DND-41 (cell line): ENCODE measurements at regions not wholly inside any gene's neighbourhood (a gene's known extent, or its start where the extent isn't known, plus 50 kb on each side); places are given as distances from the start of the nearest gene placed in this dataset.

Experiments
- ATAC-seq: fragments of 200-7000 bp; cut with Tn5 transposase; 3 replicates; pipeline ENCODE4 v1.9.1; 2021; ENCODE audit warnings: low read depth; ENCODE audit not compliant: insufficient read depth
- DNase-seq: peaks from one replicate; pipeline ENCODE4 v3.0.0-alpha.2; 2020
- H2AFZ ChIP-seq: 2 replicates; pipeline ENCODE4 v1.6.0; 2012; ENCODE audit warnings: low read depth, low read length
- H3K27ac ChIP-seq: 2 replicates; pipeline ENCODE4 v1.5.1; 2012; ENCODE audit warnings: low read length, inconsistent platforms
- H3K27me3 ChIP-seq: fragments of 200-600 bp; sonication (generic); 2 replicates; pipeline ENCODE4 v1.6.0; 2012; ENCODE audit warnings: low read length, mild to moderate bottlenecking, inconsistent platforms; ENCODE audit not compliant: insufficient read depth, poor library complexity
- H3K36me3 ChIP-seq: 2 replicates; pipeline ENCODE4 v1.5.1; 2012; ENCODE audit warnings: low read length, inconsistent platforms; ENCODE audit not compliant: insufficient read depth
- H3K4me1 ChIP-seq: 2 replicates; pipeline ENCODE4 v1.5.1; 2012; ENCODE audit warnings: mild to moderate bottlenecking, low read length; ENCODE audit not compliant: insufficient read depth
- H3K4me2 ChIP-seq: 2 replicates; pipeline ENCODE4 v1.6.0; 2012; ENCODE audit warnings: mild to moderate bottlenecking, moderate library complexity, low read length, inconsistent platforms; ENCODE audit not compliant: insufficient read depth
- H3K4me3 ChIP-seq, 2 experiments: fragments of 200-600 bp in 1 of 2; shearing (Covaris generic) in 1 of 2; 2 replicates each; pipeline ENCODE4 v1.5.1; 2012 to 2016; ENCODE audit warnings: inconsistent platforms in 2 of 2, low read length in 2 of 2, mild to moderate bottlenecking in 2 of 2, low read depth in 1 of 2, moderate library complexity in 1 of 2
- H3K79me2 ChIP-seq: 2 replicates; pipeline ENCODE4 v1.6.0; 2012; ENCODE audit warnings: low read length, inconsistent platforms; ENCODE audit not compliant: insufficient read depth
- H3K9ac ChIP-seq: 2 replicates; pipeline ENCODE4 v1.6.0; 2012; ENCODE audit warnings: low read depth, mild to moderate bottlenecking, inconsistent platforms, low read length, moderate library complexity
- H3K9me3 ChIP-seq: 2 replicates; pipeline ENCODE4 v1.5.1; 2012; ENCODE audit warnings: low read length, moderate library complexity, mild to moderate bottlenecking, inconsistent platforms; ENCODE audit not compliant: insufficient read depth, severe bottlenecking
- H4K20me1 ChIP-seq: 2 replicates; pipeline ENCODE4 v1.6.0; 2012; ENCODE audit warnings: low read length; ENCODE audit not compliant: insufficient read depth
- EZH2 ChIP-seq: IDR thresholded peaks from 3 replicates; pipeline ENCODE4 v1.6.1; 2012; ENCODE audit warnings: borderline replicate concordance, low read depth, mild to moderate bottlenecking, moderate library complexity, low read length, inconsistent platforms; ENCODE audit not compliant: severe bottlenecking
- TF ChIP-seq, protein P1 (sequence below): IDR thresholded peaks from 2 replicates; pipeline ENCODE4 v1.5.1; 2012; ENCODE audit warnings: borderline replicate concordance, low read length, moderate library complexity, mild to moderate bottlenecking; ENCODE audit not compliant: poor library complexity, severe bottlenecking; ENCODE audit errors: extremely low read depth

- Histone ChIP-seq H3K9me3 (peaks cover 8% of the 10 kb centered on the region), H3K4me3 (no peak overlapping the region), H3K9ac (no peak overlapping the region), H3K36me3 (no peaks in the 10 kb centered on the region), H3K4me1 (peaks cover 4% of the 10 kb centered on the region; the same call in 1 of the 2 replicates), H3K79me2 (no peaks in the 10 kb centered on the region), H4K20me1 (no peaks in the 10 kb centered on the region), H3K4me2 (no peak overlapping the region), H3K27me3 (no peaks in the 10 kb centered on the region), H2AFZ (no peak overlapping the region), H3K27ac (no peak overlapping the region)
- TF ChIP-seq EZH2 = no peak
- TF ChIP-seq, protein P1, sequence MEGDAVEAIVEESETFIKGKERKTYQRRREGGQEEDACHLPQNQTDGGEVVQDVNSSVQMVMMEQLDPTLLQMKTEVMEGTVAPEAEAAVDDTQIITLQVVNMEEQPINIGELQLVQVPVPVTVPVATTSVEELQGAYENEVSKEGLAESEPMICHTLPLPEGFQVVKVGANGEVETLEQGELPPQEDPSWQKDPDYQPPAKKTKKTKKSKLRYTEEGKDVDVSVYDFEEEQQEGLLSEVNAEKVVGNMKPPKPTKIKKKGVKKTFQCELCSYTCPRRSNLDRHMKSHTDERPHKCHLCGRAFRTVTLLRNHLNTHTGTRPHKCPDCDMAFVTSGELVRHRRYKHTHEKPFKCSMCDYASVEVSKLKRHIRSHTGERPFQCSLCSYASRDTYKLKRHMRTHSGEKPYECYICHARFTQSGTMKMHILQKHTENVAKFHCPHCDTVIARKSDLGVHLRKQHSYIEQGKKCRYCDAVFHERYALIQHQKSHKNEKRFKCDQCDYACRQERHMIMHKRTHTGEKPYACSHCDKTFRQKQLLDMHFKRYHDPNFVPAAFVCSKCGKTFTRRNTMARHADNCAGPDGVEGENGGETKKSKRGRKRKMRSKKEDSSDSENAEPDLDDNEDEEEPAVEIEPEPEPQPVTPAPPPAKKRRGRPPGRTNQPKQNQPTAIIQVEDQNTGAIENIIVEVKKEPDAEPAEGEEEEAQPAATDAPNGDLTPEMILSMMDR = no peak
- ATAC-seq (no peak), DNase-seq (no peak)
These were observed 1540.6 kb upstream of the GBE1 start for GRCh38 chr3:83302091-83302490.

DNA sequence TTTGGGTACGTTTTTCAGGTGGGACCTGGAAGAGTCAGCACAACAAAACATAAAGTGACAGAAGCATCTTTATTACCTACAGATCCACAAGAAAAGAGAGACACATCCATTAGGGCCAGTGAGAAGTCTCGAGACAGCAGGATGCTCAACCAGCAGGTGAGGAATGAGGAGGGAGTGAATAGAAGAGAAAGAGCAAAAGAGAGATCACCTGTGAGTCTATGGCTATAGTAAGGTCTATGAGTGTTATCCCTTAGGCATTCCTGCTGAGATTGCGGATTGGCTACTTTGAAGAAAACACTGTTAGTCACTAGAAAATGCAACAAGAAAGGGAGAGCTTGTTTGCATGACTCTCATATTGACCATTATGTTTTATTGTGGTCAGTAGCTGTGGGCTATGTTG is 1556.2 kb upstream of the GBE1 start:
- H3K4me3 ChIP-seq = no peak overlapping the region
- no peak for ATAC-seq
- H3K9me3 ChIP-seq = peaks cover 3% of the 10 kb centered on the region
- no peaks in the 10 kb centered on the region for H3K79me2 ChIP-seq
- no peaks in the 10 kb centered on the region for H4K20me1 ChIP-seq
- no peak overlapping the region for H3K4me2 ChIP-seq
- no peak overlapping the region for H3K27ac ChIP-seq
- H3K36me3 ChIP-seq = no peaks in the 10 kb centered on the region
- H2AFZ ChIP-seq = no peak overlapping the region
- TF ChIP-seq, protein P1 = no peak
- TF ChIP-seq EZH2 = no peak
- no peak overlapping the region for H3K9ac ChIP-seq
- H3K27me3 ChIP-seq = no peaks in the 10 kb centered on the region
- DNase-seq = no peak
- H3K4me1 ChIP-seq = peaks cover 40% of the 10 kb centered on the region

DNA sequence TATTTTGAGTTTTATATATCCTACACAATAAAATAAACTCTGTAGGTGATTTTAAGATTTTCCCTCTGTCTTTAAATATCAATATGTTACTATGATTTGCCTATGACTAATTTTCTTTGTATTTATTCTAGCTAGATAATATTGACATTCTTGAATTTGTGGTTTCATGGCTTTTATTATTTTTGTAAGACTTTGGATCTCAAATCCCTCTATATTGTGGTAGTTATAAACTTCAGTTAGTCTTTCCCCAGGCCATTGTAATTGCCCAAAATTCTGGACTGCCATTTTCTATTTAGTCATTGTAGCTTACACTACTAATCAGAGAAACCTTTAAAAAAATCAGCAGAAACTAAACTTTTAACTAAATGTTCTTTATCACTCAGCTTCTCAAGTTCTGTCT is 1559.3 kb upstream of the GBE1 start:
- Histone ChIP-seq H3K36me3 (no peaks in the 10 kb centered on the region; the same call in 1 of the 2 replicates), H3K4me2 (peak overlapping the region; percentile 31), H3K27ac (peak overlapping the region; percentile 97), H3K9me3 (peaks cover 6% of the 10 kb centered on the region), H3K4me3 (no peak overlapping the region), H3K9ac (peak overlapping the region; percentile 56), H3K27me3 (no peaks in the 10 kb centered on the region), H3K4me1 (peaks cover 57% of the 10 kb centered on the region), H2AFZ (no peak overlapping the region; the same call in 1 of the 2 replicates), H4K20me1 (no peaks in the 10 kb centered on the region), H3K79me2 (no peaks in the 10 kb centered on the region)
- ATAC-seq (no peak), DNase-seq (no peak)
- TF ChIP-seq, protein P1 = no peak
- TF ChIP-seq EZH2 = no peak

DNA sequence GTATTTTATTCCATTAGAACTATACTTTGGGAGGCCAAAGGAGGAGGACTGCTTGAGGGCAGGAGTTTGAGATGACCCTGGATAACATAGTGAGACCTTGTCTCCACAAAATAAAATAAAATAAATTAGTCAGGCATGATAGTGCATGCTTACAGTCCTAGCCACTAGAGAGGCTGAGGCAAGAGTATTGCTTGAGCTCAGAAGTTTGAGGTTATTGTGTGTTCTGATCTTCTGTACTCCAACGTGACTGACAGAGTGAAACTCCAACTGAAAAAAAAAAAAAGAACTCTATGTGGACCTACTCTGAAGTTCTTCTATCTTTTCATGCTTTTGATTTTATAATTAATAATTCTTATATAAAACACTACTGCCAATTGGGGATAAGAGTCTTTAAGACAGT is 1560.0 kb upstream of the GBE1 start:
- H3K4me3 ChIP-seq = no peak overlapping the region
- peak overlapping the region; percentile 97 for H3K27ac ChIP-seq
- no peaks in the 10 kb centered on the region; the same call in 1 of the 2 replicates for H3K36me3 ChIP-seq
- no peaks in the 10 kb centered on the region for H4K20me1 ChIP-seq
- peak; percentile 85 for ATAC-seq
- TF ChIP-seq EZH2 = no peak
- TF ChIP-seq, protein P1 = no peak
- H2AFZ ChIP-seq = peak overlapping the region; percentile 6; the same call in 1 of the 2 replicates
- H3K9me3 ChIP-seq = peaks cover 6% of the 10 kb centered on the region
- peaks cover 57% of the 10 kb centered on the region for H3K4me1 ChIP-seq
- no peaks in the 10 kb centered on the region for H3K79me2 ChIP-seq
- DNase-seq = peak; percentile 44
- H3K27me3 ChIP-seq = no peaks in the 10 kb centered on the region
- H3K9ac ChIP-seq = peak overlapping the region; percentile 56
- H3K4me2 ChIP-seq = peak overlapping the region; percentile 31
